GM12865 (cell line): ENCODE measurements at regions not wholly inside any gene's neighbourhood (a gene's known extent, or its start where the extent isn't known, plus 50 kb on each side); places are given as distances from the start of the nearest gene placed in this dataset.

Experiments used
- DNase-seq: peaks from one replicate; pipeline ENCODE4 v3.0.0; 2010; ENCODE audit warnings: low read depth
- H3K4me3 ChIP-seq: 2 replicates; pipeline ENCODE4 v1.5.1; 2011; ENCODE audit warnings: mild to moderate bottlenecking, low read depth, low read length, control low read depth
- CTCF ChIP-seq: IDR thresholded peaks from 2 replicates; pipeline ENCODE4 v1.5.1; 2011; ENCODE audit warnings: low read length, control low read depth, low read depth, inconsistent platforms; ENCODE audit not compliant: insufficient read depth; ENCODE audit errors: missing control alignments

- H3K4me3 ChIP-seq: no peak overlapping the region
- no peak for TF ChIP-seq CTCF
- DNase-seq: no peak
Observed at GRCh38 chr1:17903386-17903785, 148.3 kb downstream of the ACTL8 start.

- H3K4me3 ChIP-seq: no peak overlapping the region
- no peak for DNase-seq
- TF ChIP-seq CTCF: no peak
Observed at GRCh38 chr1:17904290-17904689, 149.2 kb downstream of the ACTL8 start.

- TF ChIP-seq CTCF: no peak
- no peak overlapping the region for H3K4me3 ChIP-seq
- DNase-seq: no peak
Observed at GRCh38 chr1:17907999-17908398, 152.9 kb downstream of the ACTL8 start.

- TF ChIP-seq CTCF: no peak
- no peak for DNase-seq
- H3K4me3 ChIP-seq: no peak overlapping the region
Observed at GRCh38 chr1:17908945-17909344, 153.8 kb downstream of the ACTL8 start.

- TF ChIP-seq CTCF: no peak
- H3K4me3 ChIP-seq: no peak overlapping the region
- no peak for DNase-seq
Observed at GRCh38 chr1:17909634-17910033, 154.5 kb downstream of the ACTL8 start.

GRCh38 chr1:17911791-17912190 lies 156.7 kb downstream of the ACTL8 start:
- DNase-seq: no peak
- no peak for TF ChIP-seq CTCF
- no peak overlapping the region for H3K4me3 ChIP-seq

GRCh38 chr1:17912491-17912890 lies 157.4 kb downstream of the ACTL8 start:
- no peak for DNase-seq
- no peak overlapping the region for H3K4me3 ChIP-seq
- no peak for TF ChIP-seq CTCF
